ENCODE measurements at regions not wholly inside any gene's neighbourhood (a gene's known extent, or its start where the extent isn't known, plus 50 kb on each side); places are given as distances from the start of the nearest gene placed in this dataset.

GRCh38 chr1:90850898-90851710 is 134.0 kb upstream of the BARHL2 start:
- Mint-ChIP-seq H3K4me3 (peak overlapping the region; percentile 76), H3K4me1 (ENCODE audit: low read depth) (0 out of 2 replicates have a peak, but pooled peaks cover 6% of the 10 kb centered on the region), H3K36me3 (ENCODE audit: low read depth) (no peaks in the 10 kb centered on the region), H3K27me3 (ENCODE audit: insufficient read depth) (peaks cover 23% of the 10 kb centered on the region), H3K27ac (no peak overlapping the region), H3K9me3 (no peaks in the 10 kb centered on the region)
- peak; percentile 87 for TF ChIP-seq CTCF (IDR thresholded peaks at IDR 0.05)
- DNase-seq: peak; percentile 46

GRCh38 chr1:90850181-90850897 is 133.2 kb upstream of the BARHL2 start:
- Mint-ChIP-seq H3K36me3 (ENCODE audit: low read depth) (no peaks in the 10 kb centered on the region), H3K4me1 (ENCODE audit: low read depth) (0 out of 2 replicates have a peak, but pooled peaks cover 6% of the 10 kb centered on the region), H3K4me3 (peak overlapping the region; percentile 76), H3K9me3 (no peaks in the 10 kb centered on the region), H3K27me3 (ENCODE audit: insufficient read depth) (peaks cover 16% of the 10 kb centered on the region), H3K27ac (no peak overlapping the region)
- no peak for DNase-seq
- TF ChIP-seq CTCF (IDR thresholded peaks at IDR 0.05): no peak

GRCh38 chr1:90841473-90841872 is 124.4 kb upstream of the BARHL2 start:
- TF ChIP-seq CTCF (IDR thresholded peaks at IDR 0.05): no peak
- DNase-seq: no peak
- Mint-ChIP-seq H3K9me3 (no peaks in the 10 kb centered on the region), H3K4me3 (no peak overlapping the region), H3K36me3 (ENCODE audit: low read depth) (no peaks in the 10 kb centered on the region), H3K27me3 (ENCODE audit: insufficient read depth) (peaks cover 29% of the 10 kb centered on the region), H3K27ac (no peak overlapping the region), H3K4me1 (ENCODE audit: low read depth) (no peaks in the 10 kb centered on the region)

DNA sequence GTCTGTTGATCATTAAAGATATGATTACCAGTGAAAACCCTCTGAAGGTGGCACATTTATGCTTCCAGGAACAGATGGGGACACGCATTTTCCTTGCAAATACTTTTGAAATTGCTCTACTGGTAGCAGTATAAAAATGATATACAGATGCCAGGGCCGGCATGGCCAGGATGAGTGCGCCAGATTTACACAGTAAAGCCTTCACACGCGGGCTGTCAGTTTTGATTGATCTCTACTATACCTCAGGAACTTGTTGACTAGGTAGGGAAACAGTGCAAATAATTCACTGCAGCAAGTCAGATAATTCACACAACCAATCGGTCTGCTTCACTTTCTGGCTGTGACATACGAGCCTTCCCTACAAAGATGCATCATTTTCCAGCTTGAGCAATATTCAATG is 123.2 kb upstream of the BARHL2 start:
- Mint-ChIP-seq H3K4me3 (no peak overlapping the region), H3K9me3 (no peaks in the 10 kb centered on the region), H3K36me3 (ENCODE audit: low read depth) (no peaks in the 10 kb centered on the region), H3K27me3 (ENCODE audit: insufficient read depth) (peaks cover 29% of the 10 kb centered on the region), H3K4me1 (ENCODE audit: low read depth) (no peaks in the 10 kb centered on the region), H3K27ac (no peak overlapping the region)
- no peak for DNase-seq
- TF ChIP-seq CTCF (IDR thresholded peaks at IDR 0.05): no peak

GRCh38 chr1:90839323-90839722 is 122.2 kb upstream of the BARHL2 start:
- H3K9me3 Mint-ChIP-seq: no peaks in the 10 kb centered on the region
- peak overlapping the region; percentile 17; the same call in 1 of the 2 replicates for H3K4me3 Mint-ChIP-seq
- no peaks in the 10 kb centered on the region for H3K4me1 Mint-ChIP-seq (ENCODE audit: low read depth)
- DNase-seq: no peak
- H3K27ac Mint-ChIP-seq: no peak overlapping the region
- H3K36me3 Mint-ChIP-seq (ENCODE audit: low read depth): no peaks in the 10 kb centered on the region
- H3K27me3 Mint-ChIP-seq (ENCODE audit: insufficient read depth): peaks cover 37% of the 10 kb centered on the region
- no peak for TF ChIP-seq CTCF (IDR thresholded peaks at IDR 0.05)

All from HFFc6 (cell line).